G401 (cell line): ENCODE measurements at regions not wholly inside any gene's neighbourhood (a gene's known extent, or its start where the extent isn't known, plus 50 kb on each side); places are given as distances from the start of the nearest gene placed in this dataset.

ENCODE experiments used
- DNase-seq: peaks from one replicate; pipeline ENCODE4 v3.0.0-alpha.2; 2015; ENCODE audit warnings: low spot score
- in situ Hi-C: cut with HindIII; loops from 2 replicates; pipeline ENCODE4 v1.10.0; 2016; ENCODE audit warnings: low sequenced_read_pairs, mixed read lengths

- in situ Hi-C loops, result no loop called here
- no peak for DNase-seq
These were observed 52.7 kb upstream of the VAV3 start for GRCh38 chr1:108017698-108018097.

- in situ Hi-C loops, result no loop called here
- DNase-seq, result no peak
These were observed 51.5 kb upstream of the VAV3 start for GRCh38 chr1:108016451-108016920.
